K562 (cell line): ENCODE measurements at regions not wholly inside any gene's neighbourhood (a gene's known extent, or its start where the extent isn't known, plus 50 kb on each side); places are given as distances from the start of the nearest gene placed in this dataset.

Experiments used
- BMI1 ChIP-seq: fragments of 150-350 bp; IDR thresholded peaks from 2 replicates; pipeline ENCODE4 v1.6.1; 2014; ENCODE audit warnings: low read length
- CBFB ChIP-seq: sonication (generic); formaldehyde crosslinking; IDR thresholded peaks from 2 replicates; pipeline ENCODE4 v1.4.0; 2020; ENCODE audit warnings: mild to moderate bottlenecking, missing genetic modification reagents
- CTCF ChIP-seq, 3 experiments: IDR thresholded peaks in 2 of 3; conservative IDR thresholded peaks in 1 of 3; 2 replicates each; pipeline ENCODE4 v1.5.1; 2011 to 2012; ENCODE audit warnings: low read length in 3 of 3, mild to moderate bottlenecking in 3 of 3, control low read depth in 2 of 3, improper control_type of control experiment in 1 of 3, inconsistent platforms in 1 of 3, low read depth in 1 of 3, mixed read lengths in 1 of 3, moderate library complexity in 1 of 3; ENCODE audit not compliant: insufficient read depth in 2 of 3
- EZH2 ChIP-seq: IDR thresholded peaks from 2 replicates; pipeline ENCODE4 v1.6.1; 2012; ENCODE audit warnings: low read depth, mild to moderate bottlenecking, inconsistent platforms, low read length, borderline replicate concordance
- HES1 ChIP-seq: fragments of 450-650 bp; IDR thresholded peaks from 2 replicates; pipeline ENCODE4 v1.6.1; 2016; ENCODE audit warnings: low read depth, mild to moderate bottlenecking, moderate library complexity
- NEUROD1 ChIP-seq: fragments of 150-350 bp; IDR thresholded peaks from 2 replicates; pipeline ENCODE4 v1.6.1; 2014; ENCODE audit warnings: borderline replicate concordance, low read length, low read depth; ENCODE audit not compliant: partially characterized antibody
- NRF1 ChIP-seq, 2 experiments: fragments of 450-650 bp; IDR thresholded peaks in 1 of 2; conservative IDR thresholded peaks in 1 of 2; 2 replicates each; pipeline ENCODE4 v1.6.1; 2014; ENCODE audit warnings: mild to moderate bottlenecking in 2 of 2
- SIX5 ChIP-seq, 2 experiments: IDR thresholded peaks; 2 replicates each; pipeline ENCODE4 v1.6.1; 2011; ENCODE audit warnings: low read length in 2 of 2, borderline replicate concordance in 1 of 2, low read depth in 1 of 2, mild to moderate bottlenecking in 1 of 2, moderate library complexity in 1 of 2; ENCODE audit not compliant: insufficient read depth in 1 of 2
- TAF1 ChIP-seq: IDR thresholded peaks from 2 replicates; pipeline ENCODE4 v1.6.1; 2011; ENCODE audit warnings: mild to moderate bottlenecking, low read length, moderate library complexity; ENCODE audit not compliant: insufficient read depth, control insufficient read depth, severe bottlenecking; ENCODE audit errors: extremely low read depth
- ZBTB33 ChIP-seq: sonication (generic); formaldehyde crosslinking; IDR thresholded peaks from 2 replicates; pipeline ENCODE4 v1.8.1; 2023; ENCODE audit warnings: mild to moderate bottlenecking, missing genetic modification reagents
- TF ChIP-seq, protein P1 (sequence below): sonication (generic); formaldehyde crosslinking; IDR thresholded peaks from 2 replicates; pipeline ENCODE4 v1.8.0; 2022; ENCODE audit warnings: mild to moderate bottlenecking, low read depth, missing genetic modification reagents
- TF ChIP-seq, protein P2 (sequence below): IDR thresholded peaks from 3 replicates; pipeline ENCODE4 v1.6.1; 2011; ENCODE audit warnings: borderline replicate concordance, mild to moderate bottlenecking, moderate library complexity; ENCODE audit not compliant: insufficient read length; ENCODE audit errors: extremely low read depth

GRCh38 chr4:105023668-105024055 is 123.0 kb upstream of the TET2 start:
- no peak for TF ChIP-seq BMI1
- TF ChIP-seq, protein P1, sequence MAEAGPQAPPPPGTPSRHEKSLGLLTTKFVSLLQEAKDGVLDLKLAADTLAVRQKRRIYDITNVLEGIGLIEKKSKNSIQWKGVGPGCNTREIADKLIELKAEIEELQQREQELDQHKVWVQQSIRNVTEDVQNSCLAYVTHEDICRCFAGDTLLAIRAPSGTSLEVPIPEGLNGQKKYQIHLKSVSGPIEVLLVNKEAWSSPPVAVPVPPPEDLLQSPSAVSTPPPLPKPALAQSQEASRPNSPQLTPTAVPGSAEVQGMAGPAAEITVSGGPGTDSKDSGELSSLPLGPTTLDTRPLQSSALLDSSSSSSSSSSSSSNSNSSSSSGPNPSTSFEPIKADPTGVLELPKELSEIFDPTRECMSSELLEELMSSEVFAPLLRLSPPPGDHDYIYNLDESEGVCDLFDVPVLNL (CRISPR knock-in tag): no peak
- no peak for TF ChIP-seq CBFB (CRISPR knock-in tag)
- TF ChIP-seq, protein P2, sequence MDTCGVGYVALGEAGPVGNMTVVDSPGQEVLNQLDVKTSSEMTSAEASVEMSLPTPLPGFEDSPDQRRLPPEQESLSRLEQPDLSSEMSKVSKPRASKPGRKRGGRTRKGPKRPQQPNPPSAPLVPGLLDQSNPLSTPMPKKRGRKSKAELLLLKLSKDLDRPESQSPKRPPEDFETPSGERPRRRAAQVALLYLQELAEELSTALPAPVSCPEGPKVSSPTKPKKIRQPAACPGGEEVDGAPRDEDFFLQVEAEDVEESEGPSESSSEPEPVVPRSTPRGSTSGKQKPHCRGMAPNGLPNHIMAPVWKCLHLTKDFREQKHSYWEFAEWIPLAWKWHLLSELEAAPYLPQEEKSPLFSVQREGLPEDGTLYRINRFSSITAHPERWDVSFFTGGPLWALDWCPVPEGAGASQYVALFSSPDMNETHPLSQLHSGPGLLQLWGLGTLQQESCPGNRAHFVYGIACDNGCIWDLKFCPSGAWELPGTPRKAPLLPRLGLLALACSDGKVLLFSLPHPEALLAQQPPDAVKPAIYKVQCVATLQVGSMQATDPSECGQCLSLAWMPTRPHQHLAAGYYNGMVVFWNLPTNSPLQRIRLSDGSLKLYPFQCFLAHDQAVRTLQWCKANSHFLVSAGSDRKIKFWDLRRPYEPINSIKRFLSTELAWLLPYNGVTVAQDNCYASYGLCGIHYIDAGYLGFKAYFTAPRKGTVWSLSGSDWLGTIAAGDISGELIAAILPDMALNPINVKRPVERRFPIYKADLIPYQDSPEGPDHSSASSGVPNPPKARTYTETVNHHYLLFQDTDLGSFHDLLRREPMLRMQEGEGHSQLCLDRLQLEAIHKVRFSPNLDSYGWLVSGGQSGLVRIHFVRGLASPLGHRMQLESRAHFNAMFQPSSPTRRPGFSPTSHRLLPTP: no peak
- no peak for TF ChIP-seq NRF1 (conservative IDR thresholded peaks at IDR 0.05 in 1 of 2, IDR thresholded peaks at IDR 0.05 in 1 of 2)
- no peak for TF ChIP-seq CTCF (IDR thresholded peaks at IDR 0.05 in 2 of 3, conservative IDR thresholded peaks at IDR 0.05 in 1 of 3; ENCODE audit: insufficient read depth in 2 of 3, low read depth in 1 of 3, low read length in 3 of 3)
- TF ChIP-seq NEUROD1: no peak
- TF ChIP-seq ZBTB33 (CRISPR knock-in tag): no peak
- TF ChIP-seq EZH2: no peak
- no peak for TF ChIP-seq SIX5 (IDR thresholded peaks at IDR 0.05; ENCODE audit: borderline replicate concordance in 1 of 2, insufficient read depth in 1 of 2, low read depth in 1 of 2, low read length in 2 of 2)
- no peak for TF ChIP-seq TAF1
- TF ChIP-seq HES1: no peak
